Skeletal muscle satellite cell (primary cell): ENCODE measurements at regions not wholly inside any gene's neighbourhood (a gene's known extent, or its start where the extent isn't known, plus 50 kb on each side); places are given as distances from the start of the nearest gene placed in this dataset. TPM values are rescaled to one million over a fixed set of nuclear protein-coding genes. Genes with fewer than 3 reads are reported as not detected.

Source experiments
- small RNA-seq: library from RNA; depleted of rRNA; stranded (forward); fragments of <200 nt; gene quantifications from one replicate; pipeline ENCODE3, GENCODE V24; 2012

Small RNA genes in the stretch of these regions (small RNA-seq; reads per million reads assigned to genes)
- not detected for gene AF254983.2
